Psoas muscle (tissue), 7 donors: ENCODE measurements at regions not wholly inside any gene's neighbourhood (a gene's known extent, or its start where the extent isn't known, plus 50 kb on each side); places are given as distances from the start of the nearest gene placed in this dataset.

ENCODE experiments used
- ATAC-seq, 4 donors: fragments of 200-7000 bp; cut with Tn5 transposase; one replicate each; pipeline ENCODE4 v1.9.1; 2020; ENCODE audit warnings: moderate library complexity in 3 of 4, mild to moderate bottlenecking in 2 of 4
- DNase-seq, 2 donors: peaks; one replicate each; pipeline ENCODE4 v3.0.0-alpha.2; 2020
- H3K27ac ChIP-seq: fragments of 200-600 bp; one replicate; pipeline ENCODE4 v1.8.0; 2022
- H3K27me3 ChIP-seq, 3 donors: fragments of 200-600 bp in 1 of 3; one replicate each; pipeline versions ENCODE4 v1.6.1 to v1.8.0; 2013 to 2022; ENCODE audit warnings: low read length in 2 of 3, mild to moderate bottlenecking in 2 of 3, moderate library complexity in 1 of 3; ENCODE audit not compliant: insufficient read depth in 3 of 3
- H3K36me3 ChIP-seq, 2 donors: fragments of 200-600 bp in 1 of 2; one replicate each; pipeline versions ENCODE4 v1.6.1 to v1.8.0; 2013 to 2022; ENCODE audit warnings: low read depth in 1 of 2, mild to moderate bottlenecking in 1 of 2, moderate library complexity in 1 of 2; ENCODE audit not compliant: insufficient read depth in 1 of 2
- H3K4me1 ChIP-seq: fragments of 200-600 bp; one replicate; pipeline ENCODE4 v1.8.0; 2022
- H3K4me3 ChIP-seq: fragments of 200-600 bp; one replicate; pipeline ENCODE4 v1.8.0; 2022; ENCODE audit warnings: mild to moderate bottlenecking
- H3K9me3 ChIP-seq: fragments of 200-600 bp; one replicate; pipeline ENCODE4 v1.8.0; 2022
- WGBS, 3 donors: extraction: QIAGEN DNeasy Blood & Tissue Kit; methylation state at CpG; one replicate each; pipeline versions ENCODE4 v1.1.6 to v1.1.7; 2013; 5-methylcytosine and 5-hydroxymethylcytosine counted together
- intact Hi-C, 2 donors: fragments of 100-400 bp; cut with DNase I; formaldehyde crosslinking; loops; one replicate each; pipeline versions ENCODE4 v1.11.0 to v1.14.2; 2022
- TF ChIP-seq, protein P1 (sequence below): fragments of 200-600 bp; IDR thresholded peaks from one replicate; pipeline ENCODE4 v1.8.0; 2022; ENCODE audit warnings: antibody characterized with exemption
- donor health status: healthy with polysubstance abuse.
- donor health status: DM: no; HTN: no; CAD: no; lungs with moderate emphysema.
- donor health status: Bipolar disorder and iron deficiency.
- donor health status: healthy.
- donor health status: DM: yes; HTN: yes; CAD: no.
- donor health status: DM: no; HTN: no; CAD: no.
- donor health status: DM: yes; HTN: yes; CAD: no.

DNA sequence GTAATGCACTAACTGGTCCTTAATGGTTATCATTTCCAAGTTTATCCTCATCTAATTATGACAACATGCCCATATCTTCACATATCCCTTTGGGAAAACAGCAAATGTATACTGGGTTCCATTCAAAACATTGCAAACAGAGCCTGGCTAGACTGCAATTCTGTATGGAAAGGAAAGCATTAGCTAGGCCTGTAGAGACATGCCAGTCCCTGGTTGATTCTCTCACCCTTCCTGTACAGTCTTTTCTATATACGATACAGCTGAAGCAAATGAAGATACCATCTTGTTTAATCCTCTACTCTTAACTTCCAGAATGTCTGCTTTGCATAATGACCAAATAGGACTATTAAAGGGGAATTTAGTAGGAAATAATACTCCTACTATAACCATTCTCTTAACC is 294.4 kb upstream of the MC4R start:
- Histone ChIP-seq H3K27ac (no peak overlapping the region), H3K4me3 (no peak overlapping the region), H3K4me1 (no peaks in the 10 kb centered on the region), H3K27me3 (no peaks in the 10 kb centered on the region), H3K9me3 (no peaks in the 10 kb centered on the region), H3K36me3 (no peaks in the 10 kb centered on the region)
- intact Hi-C loops = no loop called here
- no peak for DNase-seq
- TF ChIP-seq, protein P1, sequence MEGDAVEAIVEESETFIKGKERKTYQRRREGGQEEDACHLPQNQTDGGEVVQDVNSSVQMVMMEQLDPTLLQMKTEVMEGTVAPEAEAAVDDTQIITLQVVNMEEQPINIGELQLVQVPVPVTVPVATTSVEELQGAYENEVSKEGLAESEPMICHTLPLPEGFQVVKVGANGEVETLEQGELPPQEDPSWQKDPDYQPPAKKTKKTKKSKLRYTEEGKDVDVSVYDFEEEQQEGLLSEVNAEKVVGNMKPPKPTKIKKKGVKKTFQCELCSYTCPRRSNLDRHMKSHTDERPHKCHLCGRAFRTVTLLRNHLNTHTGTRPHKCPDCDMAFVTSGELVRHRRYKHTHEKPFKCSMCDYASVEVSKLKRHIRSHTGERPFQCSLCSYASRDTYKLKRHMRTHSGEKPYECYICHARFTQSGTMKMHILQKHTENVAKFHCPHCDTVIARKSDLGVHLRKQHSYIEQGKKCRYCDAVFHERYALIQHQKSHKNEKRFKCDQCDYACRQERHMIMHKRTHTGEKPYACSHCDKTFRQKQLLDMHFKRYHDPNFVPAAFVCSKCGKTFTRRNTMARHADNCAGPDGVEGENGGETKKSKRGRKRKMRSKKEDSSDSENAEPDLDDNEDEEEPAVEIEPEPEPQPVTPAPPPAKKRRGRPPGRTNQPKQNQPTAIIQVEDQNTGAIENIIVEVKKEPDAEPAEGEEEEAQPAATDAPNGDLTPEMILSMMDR = no peak
- no peak for ATAC-seq
- 79 to 83% (median 79%) methylated on average over 1 of the region's 1 CpG for WGBS, 3 donors

DNA sequence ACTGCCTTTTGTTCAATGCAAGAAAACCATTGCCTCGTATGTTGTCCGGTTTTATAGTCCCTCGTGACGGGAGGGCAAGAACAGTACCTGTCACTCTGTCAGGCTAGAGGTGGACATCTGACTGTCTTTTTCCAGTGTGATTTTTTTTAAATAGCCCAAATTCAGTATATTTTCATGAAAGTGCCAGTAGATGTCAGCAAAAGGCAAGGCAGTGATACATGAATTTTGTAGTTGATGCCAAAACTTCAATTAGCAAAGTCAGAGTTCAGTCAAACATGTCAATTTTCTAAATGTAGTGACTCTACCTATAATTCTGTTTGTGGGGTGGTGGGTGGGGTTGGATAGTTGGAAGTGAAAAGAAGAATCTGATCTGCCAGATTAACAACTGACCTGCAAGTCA is 296.0 kb upstream of the MC4R start:
- no peaks in the 10 kb centered on the region for H3K4me1 ChIP-seq
- 81 to 93% (median 84%) methylated on average over 4 of the region's 4 CpGs for WGBS, 3 donors

DNA sequence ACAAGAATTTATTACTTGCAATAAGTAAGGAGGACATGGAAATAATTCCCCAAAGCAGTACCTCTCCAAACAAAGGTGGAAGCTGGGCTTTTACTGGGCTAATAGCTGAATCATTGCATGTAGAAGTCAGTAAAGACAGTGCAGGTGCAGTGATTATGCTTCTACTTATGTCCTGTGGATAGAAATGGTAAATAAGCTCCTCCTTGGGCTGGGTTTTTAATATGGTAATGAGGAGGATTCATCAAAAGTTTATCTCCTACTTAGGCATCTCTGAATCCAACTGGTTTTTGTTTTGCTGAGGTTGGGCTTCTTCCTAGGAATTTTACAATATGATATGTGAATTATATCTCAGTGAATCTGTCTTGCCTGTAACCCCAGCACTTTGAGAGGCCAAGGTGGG is 297.4 kb upstream of the MC4R start:
- Histone ChIP-seq H3K4me1 (no peaks in the 10 kb centered on the region), H3K27me3 (no peaks in the 10 kb centered on the region), H3K9me3 (no peaks in the 10 kb centered on the region), H3K27ac (no peak overlapping the region), H3K4me3 (no peak overlapping the region), H3K36me3 (no peaks in the 10 kb centered on the region)
- ATAC-seq = no peak
- intact Hi-C loops = no loop called here
- TF ChIP-seq, protein P1 = no peak
- DNase-seq = no peak

More for the DNA sequence above, 296.0 kb upstream of the MC4R start:
- ATAC-seq = no peak
- TF ChIP-seq, protein P1 = no peak
- DNase-seq = no peak
- Histone ChIP-seq H3K27me3 (no peaks in the 10 kb centered on the region), H3K9me3 (no peaks in the 10 kb centered on the region), H3K27ac (no peak overlapping the region), H3K4me3 (no peak overlapping the region), H3K36me3 (no peaks in the 10 kb centered on the region)
- intact Hi-C loops = no loop called here

DNA sequence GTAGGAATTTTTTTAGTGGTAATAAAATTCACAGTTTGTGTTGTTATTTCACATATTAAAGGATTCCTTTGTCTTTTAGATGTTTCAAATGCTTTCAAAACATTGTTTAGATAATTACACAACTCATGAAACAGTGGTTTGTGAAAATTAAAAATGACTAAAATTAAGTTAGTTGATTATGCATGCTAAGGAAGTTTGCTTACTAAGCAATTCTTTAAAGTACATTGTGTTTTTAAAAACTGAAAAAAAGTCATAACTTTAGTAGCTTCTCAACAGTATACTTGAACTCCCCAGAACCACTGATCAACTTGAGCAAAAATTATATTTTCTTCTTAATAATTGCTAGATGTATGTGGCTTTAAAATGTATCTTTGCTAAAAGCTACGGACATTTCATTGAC is 298.4 kb upstream of the MC4R start:
- TF ChIP-seq, protein P1 = no peak
- Histone ChIP-seq H3K9me3 (no peaks in the 10 kb centered on the region), H3K36me3 (no peaks in the 10 kb centered on the region), H3K4me1 (no peaks in the 10 kb centered on the region), H3K27me3 (no peaks in the 10 kb centered on the region), H3K27ac (no peak overlapping the region), H3K4me3 (no peak overlapping the region)
- no peak for ATAC-seq
- WGBS, 3 donors = 68 to 81% (median 78%) methylated on average over 1 of the region's 1 CpG
- no peak for DNase-seq
- intact Hi-C loops = no loop called here

DNA sequence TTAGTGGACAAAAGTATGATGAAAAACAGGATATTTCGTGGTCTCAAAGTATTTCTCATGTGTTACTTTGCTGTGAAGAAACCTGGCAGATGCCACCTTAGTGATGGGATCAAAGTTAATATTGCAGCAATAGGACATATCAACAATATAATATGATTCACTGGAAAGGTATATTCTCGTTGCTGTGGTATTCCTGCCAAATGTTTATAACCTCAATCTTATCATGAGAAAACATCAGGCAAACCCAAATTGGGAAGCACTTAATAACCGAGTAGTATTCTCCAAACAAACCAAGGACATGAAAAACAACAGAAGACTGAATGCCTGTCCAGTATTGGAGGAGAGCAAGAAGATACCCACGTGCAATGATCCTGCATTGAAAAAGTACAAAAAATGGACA is 302.6 kb upstream of the MC4R start:
- Histone ChIP-seq H3K27me3 (no peaks in the 10 kb centered on the region), H3K4me1 (no peaks in the 10 kb centered on the region), H3K36me3 (no peaks in the 10 kb centered on the region), H3K4me3 (no peak overlapping the region), H3K27ac (no peak overlapping the region), H3K9me3 (no peaks in the 10 kb centered on the region)
- TF ChIP-seq, protein P1 = no peak
- ATAC-seq (no peak), DNase-seq (no peak)
- WGBS, 3 donors = 64 to 74% (median 66%) methylated on average over 4 of the region's 4 CpGs
- intact Hi-C loops = no loop called here
